ENCODE measurements at regions not wholly inside any gene's neighbourhood (a gene's known extent, or its start where the extent isn't known, plus 50 kb on each side); places are given as distances from the start of the nearest gene placed in this dataset.

DNA sequence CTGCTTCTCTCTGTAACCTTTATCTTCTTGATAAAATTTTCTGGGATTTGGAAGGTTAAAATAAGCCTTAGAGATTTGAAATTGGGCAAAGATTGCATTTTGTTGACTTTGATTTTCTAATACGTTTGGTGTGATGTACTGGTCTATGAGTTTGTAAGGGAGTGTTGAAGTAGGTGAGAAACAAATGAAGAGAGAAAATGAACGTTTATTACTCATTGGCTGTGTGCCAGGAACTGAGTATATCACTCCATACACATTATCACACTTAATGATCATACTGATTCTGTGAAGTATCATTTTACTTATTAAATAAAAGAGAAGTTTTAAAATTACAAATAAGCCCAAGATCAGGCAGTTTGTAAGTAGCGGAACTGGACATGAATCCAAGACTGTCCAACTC lies 795.1 kb upstream of the ZEB2 start:
- no peak for DNase-seq

DNA sequence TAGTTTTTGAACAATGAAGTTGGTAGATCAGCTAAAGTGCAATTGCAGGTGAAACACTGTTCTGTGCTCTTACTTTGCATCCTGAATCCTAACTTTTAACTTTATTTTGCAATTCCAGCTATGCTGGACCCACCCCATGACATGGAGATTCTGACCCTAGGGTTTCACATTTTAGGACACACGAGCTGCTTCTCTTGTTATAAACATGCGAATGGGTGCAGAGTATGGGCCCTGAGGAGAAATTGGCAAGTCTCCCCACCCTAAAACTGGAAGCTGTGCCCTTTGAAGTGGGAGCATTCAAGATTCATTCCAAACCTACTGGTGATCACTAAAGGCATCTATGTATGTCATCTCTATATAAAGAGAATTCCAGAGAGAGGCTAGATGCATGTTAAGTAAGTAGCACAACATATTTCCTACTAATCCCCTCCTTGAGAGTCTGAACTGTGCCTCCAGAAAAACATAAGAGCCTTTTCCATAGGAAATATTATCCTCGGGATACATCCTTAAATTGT lies 794.3 kb upstream of the ZEB2 start:
- no peak for DNase-seq

DNA sequence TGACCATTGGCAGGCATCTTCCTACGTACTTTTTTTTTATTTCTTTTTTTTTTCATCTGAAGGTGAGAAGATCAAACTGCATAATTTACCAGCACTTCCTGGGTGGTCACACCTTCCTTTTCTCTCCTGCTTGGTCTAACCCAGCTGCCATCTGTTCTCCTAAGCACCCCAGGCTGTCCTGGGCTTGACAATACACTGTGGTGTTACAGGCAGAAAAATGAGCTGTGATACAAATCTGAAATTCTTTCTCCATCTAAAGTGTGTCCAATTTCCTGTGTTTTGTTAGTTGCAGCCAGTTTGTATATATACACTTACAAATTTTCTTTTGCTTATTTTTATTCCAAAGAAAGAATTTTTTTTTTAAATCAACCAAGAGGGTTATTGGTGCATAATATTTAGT lies 786.0 kb upstream of the ZEB2 start:
- DNase-seq: no peak

DNA sequence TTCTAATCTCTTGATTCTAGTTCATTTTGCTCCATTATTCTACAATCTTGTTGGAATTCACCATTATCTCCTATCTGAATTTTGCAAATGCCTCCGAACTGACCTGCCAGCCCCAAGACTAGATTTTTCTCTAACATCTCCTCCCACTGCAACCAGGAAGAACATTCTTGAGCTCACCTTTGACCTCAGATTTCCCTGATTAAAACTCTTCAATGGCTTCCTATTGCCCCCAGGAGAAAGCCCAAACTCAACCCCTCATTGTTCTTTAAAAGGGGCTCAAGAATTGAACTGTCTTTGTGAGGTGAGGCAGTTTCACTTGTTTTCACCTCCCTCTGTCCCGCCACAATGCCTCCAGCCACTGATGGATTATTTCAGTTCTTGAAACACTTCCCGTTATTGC lies 784.6 kb upstream of the ZEB2 start:
- DNase-seq: no peak

DNA sequence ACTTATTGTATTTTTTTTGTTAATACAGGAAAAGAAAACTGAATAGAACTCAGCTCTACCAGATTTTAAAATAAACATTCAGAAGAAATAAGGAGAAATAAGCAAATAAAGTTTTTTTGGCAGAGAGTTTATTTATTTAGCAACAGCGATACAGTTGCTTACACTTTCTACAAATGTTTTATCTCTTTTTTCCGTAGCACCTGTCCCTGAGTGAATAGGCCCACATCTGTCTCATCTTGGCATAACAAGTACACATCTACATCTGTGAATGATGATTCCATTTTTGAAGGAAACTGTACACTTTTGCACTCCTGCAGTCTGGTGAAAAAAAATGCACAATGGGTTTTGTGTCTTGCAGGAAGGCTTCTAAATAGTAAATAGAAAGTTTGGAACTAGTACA lies 783.6 kb upstream of the ZEB2 start:
- no peak for DNase-seq

DNA sequence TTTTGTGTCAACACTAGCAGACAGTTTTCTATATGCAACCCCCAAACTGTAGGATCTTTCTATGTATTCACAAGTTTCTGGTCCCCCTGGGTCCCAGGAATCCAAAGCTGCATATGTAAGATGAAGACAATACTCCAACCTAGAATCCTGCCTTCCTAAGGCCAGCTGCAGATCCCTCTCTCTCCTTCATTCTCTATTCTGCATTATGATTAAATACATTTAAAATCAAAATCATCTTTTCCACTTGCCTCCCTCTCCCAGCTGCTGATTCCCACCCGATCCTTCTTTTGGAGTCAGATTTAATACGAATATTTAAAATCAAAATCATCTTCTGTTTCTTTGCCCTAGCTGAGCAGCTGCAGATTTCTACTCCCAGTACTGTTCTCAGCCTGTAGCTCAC lies 783.0 kb upstream of the ZEB2 start:
- DNase-seq: no peak

DNA sequence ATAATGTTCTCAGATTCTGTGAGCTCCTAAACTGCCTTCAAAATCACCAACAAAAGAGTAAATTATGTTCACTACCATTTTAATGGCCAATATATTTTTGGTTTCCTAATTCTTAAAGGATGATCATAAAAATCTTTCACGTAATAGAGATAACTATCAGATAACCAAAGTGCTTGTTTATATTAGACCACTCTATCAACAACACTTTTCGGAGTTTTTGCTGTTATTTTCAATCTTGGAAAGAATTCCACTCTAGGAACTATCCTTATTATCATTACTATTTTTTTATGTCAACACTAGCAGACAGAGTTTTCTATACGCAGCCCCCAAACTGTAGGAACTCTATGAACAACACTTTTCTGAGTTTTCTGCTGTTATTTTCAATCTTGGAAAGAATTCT lies 782.5 kb upstream of the ZEB2 start:
- DNase-seq: no peak

DNA sequence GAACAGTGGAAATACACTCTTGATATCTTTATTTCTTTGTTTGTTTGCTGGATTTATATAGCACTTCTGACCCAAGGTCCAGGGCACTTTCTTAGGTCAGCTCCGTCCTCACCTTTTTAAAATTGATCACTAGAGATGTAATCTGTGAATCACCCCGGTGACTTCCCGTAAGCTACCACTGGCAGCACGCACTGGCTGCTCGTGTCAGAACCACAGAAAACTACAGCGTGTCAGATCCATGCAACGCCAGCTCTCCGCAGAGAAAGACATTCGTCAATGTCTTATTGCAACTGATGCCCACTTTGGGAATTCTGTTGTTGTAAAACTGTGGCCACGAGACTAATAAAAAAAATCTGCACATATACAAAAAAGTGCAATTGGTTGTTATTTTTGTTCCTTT lies 779.4 kb upstream of the ZEB2 start:
- DNase-seq: no peak

DNA sequence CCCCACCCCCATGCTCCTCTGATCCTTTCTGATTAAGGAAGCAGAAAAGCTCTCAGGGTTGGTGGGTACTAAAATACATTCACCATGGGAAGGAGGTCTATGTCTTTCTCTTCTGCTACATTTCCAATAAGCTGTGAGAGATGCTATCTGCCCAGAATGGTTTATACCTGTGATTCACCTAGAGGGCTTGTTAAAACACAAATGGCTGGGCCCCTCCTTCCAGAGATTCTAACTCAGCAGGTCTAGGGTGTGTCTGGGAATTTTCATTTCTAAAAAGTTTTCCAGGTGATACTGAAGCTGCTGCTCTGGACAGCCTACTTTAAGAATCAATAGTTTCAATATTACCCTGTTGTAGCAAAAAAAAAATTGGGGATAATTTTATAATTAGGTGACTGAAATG lies 772.2 kb upstream of the ZEB2 start:
- DNase-seq: no peak

DNA sequence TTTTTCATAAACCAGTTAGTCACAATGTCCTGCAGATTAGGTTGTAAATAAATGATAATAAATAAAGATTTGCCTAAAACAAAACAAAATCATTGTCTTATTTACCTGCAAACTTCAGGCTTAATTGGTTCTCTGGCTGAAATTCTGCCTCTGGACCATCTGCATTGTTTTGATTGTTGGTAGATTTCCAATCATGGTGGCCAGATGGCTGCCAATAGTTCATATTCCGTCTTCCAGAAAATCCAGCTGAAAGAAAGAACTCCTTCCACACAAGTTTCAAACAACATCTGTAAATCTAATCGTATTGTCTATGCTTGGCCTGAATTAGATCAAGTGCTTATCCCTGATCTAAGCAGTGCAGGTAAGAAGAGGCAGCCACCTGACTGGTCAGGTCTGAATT lies 771.1 kb upstream of the ZEB2 start:
- DNase-seq: no peak

DNA sequence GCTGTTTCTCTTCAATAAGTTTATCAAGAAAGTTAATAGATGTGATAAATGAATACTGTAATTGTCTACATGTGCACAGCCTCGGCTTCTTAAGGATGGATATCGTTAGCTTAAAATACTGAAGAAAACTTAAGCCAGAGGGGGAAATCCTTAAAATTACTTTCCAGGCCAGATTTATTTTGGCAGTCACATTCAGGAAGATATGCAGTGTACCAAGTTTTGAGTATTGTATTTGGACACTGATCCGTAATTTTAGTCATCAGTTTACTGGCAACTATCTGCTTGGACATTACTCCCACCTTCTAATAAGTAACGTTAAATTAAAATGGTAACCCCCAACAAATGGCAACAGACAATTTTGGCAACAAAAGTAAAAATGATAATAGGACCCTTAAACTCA lies 770.0 kb upstream of the ZEB2 start:
- DNase-seq: no peak

DNA sequence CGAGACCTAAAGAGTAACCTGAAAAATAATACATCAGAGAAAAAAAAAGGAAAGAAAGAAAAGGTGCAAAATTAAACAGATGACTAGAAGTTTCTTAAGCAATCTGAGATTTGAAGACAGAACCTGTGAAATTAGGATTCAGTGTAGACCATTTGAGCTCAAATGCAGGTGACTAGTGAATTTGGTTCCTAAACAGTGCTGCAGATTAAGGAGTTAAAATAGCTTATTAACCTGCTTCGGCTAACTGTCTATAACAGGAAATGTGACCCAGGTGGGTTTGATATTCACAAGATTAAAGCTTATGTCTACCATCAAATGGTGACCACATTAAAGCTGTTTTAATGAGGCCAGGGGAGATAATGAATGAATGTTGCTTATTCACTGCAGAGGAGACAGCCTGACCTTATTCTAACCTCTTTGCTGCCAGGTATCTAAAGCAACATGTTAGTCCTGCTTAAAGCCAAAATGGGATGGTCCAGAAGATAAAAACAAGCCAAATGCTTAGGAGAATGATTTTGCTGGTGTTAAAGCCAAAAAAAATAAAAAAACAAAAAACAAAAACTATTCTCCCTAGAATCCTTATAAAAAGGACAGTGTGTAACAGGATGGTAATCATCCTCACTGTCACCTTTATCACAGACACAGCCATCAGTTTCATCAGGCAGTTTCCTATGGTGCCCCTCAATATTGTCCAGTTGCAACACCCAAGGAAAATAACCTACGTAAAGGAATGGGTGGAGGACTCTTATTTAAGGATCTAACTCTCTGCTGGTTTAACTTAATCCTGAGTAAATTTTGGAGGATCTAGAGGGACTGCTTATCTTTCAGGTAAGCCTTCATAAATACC lies 769.0 kb upstream of the ZEB2 start:
- DNase-seq: no peak

DNA sequence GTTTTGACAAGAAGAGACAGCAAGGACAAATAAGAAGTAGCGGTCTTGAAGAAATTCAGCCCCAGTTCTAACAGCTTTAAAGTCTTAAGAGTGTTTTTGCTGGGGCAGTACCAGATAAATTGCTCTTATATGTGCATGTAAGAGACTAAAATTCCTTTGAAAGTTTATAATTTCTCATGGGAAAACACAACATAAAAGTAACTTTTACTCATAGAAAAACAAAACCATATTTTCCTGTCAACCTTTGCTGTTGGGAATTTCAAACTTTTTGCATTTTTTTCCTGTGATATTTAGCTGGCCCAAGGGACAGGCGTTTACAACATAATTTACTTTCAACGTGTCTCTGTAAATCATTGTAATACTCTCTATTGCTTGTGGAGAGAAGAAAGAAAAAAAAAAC lies 767.8 kb upstream of the ZEB2 start:
- no peak for DNase-seq

DNA sequence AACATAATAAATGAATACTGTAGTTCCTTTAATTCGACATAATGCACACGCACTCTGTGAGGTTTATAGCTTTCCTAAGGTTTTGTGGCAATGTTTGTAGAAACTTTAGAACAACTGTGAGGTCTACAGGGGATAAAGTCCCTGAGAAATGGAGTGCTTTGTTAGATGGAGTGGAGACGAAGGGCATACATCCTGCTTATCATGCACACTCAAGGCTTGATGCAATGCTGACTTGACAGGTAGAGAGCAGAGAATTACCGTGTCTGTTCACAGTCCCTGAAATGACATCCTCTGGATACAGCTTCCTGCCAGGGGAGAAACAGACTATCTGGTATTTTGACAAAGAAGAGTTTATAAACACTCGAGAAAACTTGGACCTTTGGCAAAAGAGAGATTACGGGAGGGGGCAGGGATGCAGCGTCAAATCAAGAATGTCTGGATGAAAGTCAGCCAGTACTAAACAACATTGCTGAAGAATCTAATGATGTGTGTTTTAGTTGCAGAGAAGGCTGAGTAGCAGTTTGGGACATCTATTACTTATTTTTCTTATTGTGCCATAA lies 766.9 kb upstream of the ZEB2 start:
- DNase-seq: no peak

DNA sequence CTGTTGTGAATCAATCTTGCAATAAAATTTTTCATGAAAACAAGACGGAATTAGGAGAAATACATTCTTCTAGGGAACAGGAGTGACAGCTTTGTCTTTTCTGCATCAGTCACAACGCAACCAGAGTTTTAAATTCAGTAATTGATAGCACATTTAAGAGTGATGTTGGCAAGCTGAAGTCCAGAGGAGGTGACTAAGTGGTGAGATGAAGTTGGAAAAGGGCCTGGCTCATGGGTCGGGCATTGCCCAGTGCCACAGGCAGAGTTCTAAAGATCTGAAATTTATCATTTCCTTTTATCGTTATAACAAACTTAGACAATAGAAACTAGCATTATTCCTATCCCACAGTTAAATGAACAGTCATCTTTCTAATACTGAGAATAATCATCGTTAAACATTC lies 764.6 kb upstream of the ZEB2 start:
- no peak for DNase-seq

DNA sequence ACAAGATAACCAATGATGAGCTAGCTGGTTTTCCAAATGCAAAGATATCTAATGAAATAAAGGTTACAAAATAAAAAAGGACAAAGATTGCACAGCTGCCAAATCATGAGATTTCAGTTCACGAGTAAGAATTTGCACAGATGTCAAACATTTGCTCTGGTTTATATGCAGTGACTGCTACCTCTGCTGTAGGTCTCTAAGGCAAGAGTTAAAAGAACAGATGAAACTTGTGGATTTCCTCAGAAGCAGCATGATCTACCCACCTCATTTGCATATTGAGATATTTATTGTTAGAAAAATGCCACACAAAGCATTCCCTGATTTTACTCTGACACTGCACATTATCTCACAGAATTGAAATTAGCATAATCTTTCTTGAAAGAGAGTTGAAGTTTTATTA lies 763.2 kb upstream of the ZEB2 start:
- no peak for DNase-seq

DNA sequence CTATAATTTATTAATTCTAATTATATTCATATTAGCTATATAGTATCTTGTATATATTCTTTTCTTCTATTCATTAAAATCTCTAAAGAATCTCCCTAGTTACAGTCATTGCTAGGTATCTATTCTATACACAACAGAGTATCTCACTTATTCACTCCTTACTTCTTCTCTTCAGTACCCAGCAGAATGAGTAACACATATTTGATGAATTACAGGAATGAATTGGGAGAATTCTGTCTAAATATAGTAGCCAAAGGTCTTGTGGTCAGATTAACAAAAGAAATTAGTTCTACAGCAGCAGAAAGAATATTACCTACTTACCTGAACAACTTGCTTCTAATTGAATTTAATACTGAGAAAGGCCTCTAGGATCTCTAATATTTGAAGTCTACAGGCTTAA lies 758.0 kb upstream of the ZEB2 start:
- DNase-seq: no peak

DNA sequence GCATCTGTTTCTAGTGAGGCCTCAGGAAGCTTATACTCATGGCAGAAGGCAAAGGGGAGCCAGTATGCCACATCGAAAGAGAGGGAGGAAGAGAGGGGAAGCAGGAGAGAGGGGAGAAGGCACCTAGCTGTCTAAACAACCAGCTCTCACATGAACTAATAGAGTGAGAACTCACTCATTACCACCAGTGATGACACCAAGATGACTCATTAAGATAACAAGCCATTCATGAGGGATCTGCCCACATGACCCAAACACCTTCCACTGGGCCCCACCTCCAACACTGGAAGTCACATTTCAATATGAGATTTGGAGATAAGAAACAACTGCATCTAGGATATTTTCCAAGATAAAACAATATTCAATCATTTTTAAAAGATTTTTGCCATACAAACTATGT lies 753.9 kb upstream of the ZEB2 start:
- no peak for DNase-seq

DNA sequence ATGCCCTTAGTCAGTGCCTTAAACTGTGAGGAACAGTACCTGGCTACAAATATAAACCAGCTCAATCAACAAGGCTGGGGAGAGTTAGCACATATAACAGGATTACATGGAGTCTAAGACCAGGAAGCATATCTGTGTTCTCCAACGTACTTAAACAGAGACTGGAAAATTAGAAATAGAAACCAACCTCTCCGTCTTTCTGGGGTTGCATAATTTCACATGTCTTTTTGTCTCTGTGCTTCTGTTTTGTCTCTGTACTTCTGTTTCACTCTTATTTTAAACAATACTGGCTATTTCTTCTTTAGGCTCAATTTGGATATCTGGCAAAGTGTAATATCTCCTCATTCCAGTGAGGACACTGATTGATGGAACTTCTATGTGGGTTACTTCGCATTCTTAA lies 749.0 kb upstream of the ZEB2 start:
- peak; percentile 10 for DNase-seq

DNA sequence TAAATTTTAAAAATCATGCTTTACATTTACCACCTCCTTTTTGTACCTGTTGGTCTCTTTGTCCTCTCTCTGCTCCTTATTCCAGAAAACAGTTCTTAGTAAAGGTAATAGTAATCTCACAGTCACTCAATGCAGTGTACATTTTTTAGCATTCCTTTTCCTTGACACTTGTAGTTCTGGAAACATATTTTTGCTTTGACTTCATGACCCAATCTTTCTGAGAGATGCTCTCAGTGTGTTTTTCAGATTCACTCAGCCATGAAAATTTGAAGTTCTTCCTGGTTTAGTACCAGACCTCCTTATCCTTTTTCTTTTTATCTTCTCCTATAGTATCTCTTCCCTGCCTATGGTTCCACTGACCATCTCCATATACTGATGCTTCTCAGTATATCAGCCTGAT lies 747.5 kb upstream of the ZEB2 start:
- DNase-seq: no peak

DNA sequence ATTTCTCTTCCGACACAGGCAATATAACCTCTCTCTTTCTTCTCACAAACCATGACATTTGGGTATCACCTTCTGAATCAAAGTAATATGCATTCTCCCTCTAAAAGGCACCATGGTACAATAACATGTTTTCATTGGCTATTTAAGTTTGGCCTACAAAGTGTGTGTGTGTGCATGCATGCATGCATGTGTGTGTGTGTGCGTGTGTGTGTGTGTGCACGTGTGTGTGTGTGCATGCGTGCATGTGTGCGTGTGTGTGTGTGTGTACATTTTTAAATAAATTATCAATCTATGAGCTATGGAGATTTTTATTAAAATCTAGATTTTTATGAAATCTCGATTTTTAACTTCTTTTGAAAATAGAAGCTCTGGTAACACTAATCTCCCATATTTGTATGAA lies 745.3 kb upstream of the ZEB2 start:
- DNase-seq: no peak

DNA sequence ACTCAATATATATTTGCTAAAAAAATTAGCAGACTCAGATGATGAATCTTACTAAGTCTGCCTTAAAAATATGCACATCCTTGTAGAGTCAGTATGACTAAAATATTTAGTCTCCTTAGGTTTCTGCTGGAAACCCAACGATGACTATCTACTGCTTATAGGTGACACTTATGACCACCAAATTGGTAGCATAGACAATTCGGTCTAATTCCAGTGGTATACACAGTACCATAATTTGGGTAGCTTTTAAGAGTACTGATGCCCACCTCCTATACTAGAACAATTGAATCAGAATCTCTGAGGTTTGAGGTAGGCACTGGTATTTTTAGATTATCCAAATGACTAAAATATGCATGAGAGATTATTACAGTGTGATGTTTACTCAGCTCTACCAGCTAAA lies 740.8 kb upstream of the ZEB2 start:
- DNase-seq: no peak

DNA sequence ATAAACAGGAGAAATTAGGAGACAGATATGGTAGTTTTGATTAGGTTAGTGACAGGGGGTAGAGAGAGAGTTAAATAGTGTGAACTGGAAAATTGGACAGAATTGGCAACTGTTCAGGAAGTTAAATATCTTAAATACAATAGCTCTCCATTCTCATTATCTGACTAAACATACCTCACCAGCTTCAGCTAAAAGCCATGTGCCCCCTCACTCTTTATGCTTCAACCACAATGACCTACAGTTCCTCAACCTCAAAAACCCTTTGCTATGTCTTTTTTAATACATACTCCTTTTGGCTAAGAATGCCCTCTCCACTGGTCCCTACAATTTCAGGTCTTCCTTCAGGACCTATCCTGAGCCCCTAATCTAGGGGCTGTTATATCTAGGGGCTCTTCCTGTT lies 740.2 kb upstream of the ZEB2 start:
- DNase-seq: no peak

DNA sequence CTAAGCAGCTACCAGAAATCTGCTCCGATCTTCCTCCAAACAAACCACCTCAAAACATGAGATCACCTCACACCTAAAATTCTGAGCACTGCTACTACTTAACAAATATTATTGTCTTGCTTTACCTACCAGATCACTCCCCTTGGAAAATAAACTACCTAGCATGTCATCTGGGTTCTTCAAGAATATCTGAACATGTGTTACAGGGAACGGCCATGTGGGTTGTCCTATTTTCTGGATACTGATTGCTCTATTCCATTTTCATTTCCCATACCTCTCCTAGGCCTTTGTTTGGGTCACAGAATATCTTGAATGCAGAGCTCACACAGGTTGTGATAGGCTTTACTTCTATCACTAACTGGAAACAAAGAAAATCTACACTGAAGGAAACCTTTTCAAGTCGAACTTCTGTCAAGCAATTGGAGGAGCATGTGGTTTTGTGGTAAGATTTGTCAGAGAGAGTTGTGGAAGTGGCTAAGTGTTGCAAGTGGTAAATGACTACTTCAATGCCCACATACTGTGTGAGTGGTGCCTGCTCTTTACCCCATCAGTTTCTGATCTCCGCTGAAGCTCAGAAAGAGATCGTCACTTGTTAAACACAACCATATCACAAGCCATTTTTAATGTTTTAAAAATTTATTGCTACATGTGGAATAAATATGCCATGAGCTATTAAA lies 739.1 kb upstream of the ZEB2 start:
- peak; percentile 91 for DNase-seq
